ENCODE measurements at regions not wholly inside any gene's neighbourhood (a gene's known extent, or its start where the extent isn't known, plus 50 kb on each side); places are given as distances from the start of the nearest gene placed in this dataset.

DNA sequence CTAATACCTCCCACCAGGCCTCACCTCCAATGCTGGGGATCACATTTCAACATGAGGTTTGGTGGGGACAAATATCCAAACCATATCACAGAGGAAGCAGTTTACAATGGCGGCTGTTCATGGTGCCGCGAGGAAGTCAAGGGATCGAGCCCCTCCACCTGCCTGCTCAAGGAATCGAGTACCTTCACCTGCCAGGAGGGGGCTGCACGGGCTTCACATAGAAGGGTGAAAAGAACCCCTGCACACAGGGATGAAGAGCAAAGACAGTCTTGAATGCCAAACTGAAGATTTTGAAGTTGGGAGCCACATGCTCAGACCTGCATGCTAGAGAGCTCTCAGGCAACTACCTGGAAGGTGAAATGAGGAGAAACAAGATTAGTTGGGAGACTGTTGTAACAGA lies 110.3 kb downstream of the KCNF1 start:
- no peak for TF ChIP-seq POLR2A (IDR thresholded peaks at IDR 0.05; ENCODE audit: low read length)
- no peak for TF ChIP-seq GATA1 (IDR thresholded peaks at IDR 0.05; ENCODE audit: low read depth, low read length)

All from erythroblast (primary cell).